OCI-LY7 (cell line): ENCODE measurements at regions not wholly inside any gene's neighbourhood (a gene's known extent, or its start where the extent isn't known, plus 50 kb on each side); places are given as distances from the start of the nearest gene placed in this dataset.

Experiments used
- BruUV-seq: library from RNA; stranded (reverse); fragments of 400-500 nt; replicated peaks from 2 replicates; lab custom pipeline; 2021; lab: Mats Ljungman, UMichigan
- CTCF ChIA-PET: fragments of 300-600 bp; sonication (Branson Sonifier 250); formaldehyde crosslinking; loops from one replicate; lab custom pipeline; 2022; ENCODE audit warnings: antibody characterized with exemption; ENCODE audit not compliant: unreplicated experiment; lab: Charles Lee
- POLR2A ChIA-PET: fragments of 300-600 bp; sonication (Branson Sonifier 250); formaldehyde crosslinking; loops from one replicate; lab custom pipeline; 2022; ENCODE audit warnings: antibody characterized with exemption; lab: Charles Lee
- DNase-seq: peaks from one replicate; pipeline ENCODE4 v3.0.0-alpha.2; 2015; ENCODE audit warnings: low spot score
- H2AFZ ChIP-seq: fragments of 200-600 bp; sonication (generic), shearing (Covaris generic); 2 replicates; pipeline ENCODE4 v1.6.1; 2014; ENCODE audit warnings: mild to moderate bottlenecking, antibody characterized with exemption, low read length, moderate library complexity
- H3K27ac ChIP-seq: fragments of 200-600 bp; sonication (generic); 2 replicates; pipeline ENCODE4 v1.5.1; 2014; ENCODE audit warnings: mixed run types, low read depth, mild to moderate bottlenecking, moderate library complexity, low read length, inconsistent platforms; ENCODE audit not compliant: poor library complexity, severe bottlenecking
- H3K36me3 ChIP-seq: fragments of 200-600 bp; sonication (generic); 2 replicates; pipeline ENCODE4 v1.6.1; 2014; ENCODE audit warnings: mild to moderate bottlenecking, antibody characterized with exemption, low read length, moderate library complexity, mixed read lengths; ENCODE audit not compliant: insufficient read depth
- H3K4me1 ChIP-seq: fragments of 200-600 bp; sonication (generic); 2 replicates; pipeline ENCODE4 v1.5.1; 2014; ENCODE audit warnings: mild to moderate bottlenecking, low read length; ENCODE audit not compliant: insufficient read depth, poor library complexity, severe bottlenecking
- H3K4me2 ChIP-seq: fragments of 200-600 bp; sonication (generic); 2 replicates; pipeline ENCODE4 v1.6.1; 2014; ENCODE audit warnings: mild to moderate bottlenecking, low read length
- H3K4me3 ChIP-seq: fragments of 200-600 bp; sonication (generic); 2 replicates; pipeline ENCODE4 v1.5.1; 2014; ENCODE audit warnings: mild to moderate bottlenecking, low read depth, low read length; ENCODE audit not compliant: poor library complexity, severe bottlenecking
- H3K79me2 ChIP-seq: fragments of 200-600 bp; sonication (generic); 2 replicates; pipeline ENCODE4 v1.6.1; 2016; ENCODE audit warnings: low read depth, mild to moderate bottlenecking, low read length, moderate library complexity, mixed read lengths; ENCODE audit not compliant: insufficient read depth
- H3K9me2 ChIP-seq: fragments of 200-600 bp; sonication (generic); 2 replicates; pipeline ENCODE4 v1.6.1; 2016; ENCODE audit warnings: mild to moderate bottlenecking, low read length, mixed read lengths; ENCODE audit not compliant: insufficient read depth
- H3K9me3 ChIP-seq: fragments of 200-600 bp; sonication (generic); 2 replicates; pipeline ENCODE4 v1.6.1; 2014; ENCODE audit warnings: mild to moderate bottlenecking, mixed run types, low read length, mixed read lengths
- H4K20me1 ChIP-seq: fragments of 200-600 bp; sonication (generic); 2 replicates; pipeline ENCODE4 v1.6.1; 2014; ENCODE audit warnings: mild to moderate bottlenecking, antibody characterized with exemption, low read length, moderate library complexity, mixed read lengths; ENCODE audit not compliant: insufficient read depth
- CTCF ChIP-seq: fragments of 200-600 bp; sonication (generic); conservative IDR thresholded peaks from 2 replicates; pipeline ENCODE4 v1.5.1; 2014; ENCODE audit warnings: mild to moderate bottlenecking, antibody characterized with exemption, low read length, moderate library complexity, mixed read lengths
- EZH2phosphoT487 ChIP-seq: fragments of 200-600 bp; sonication (generic); IDR thresholded peaks from 2 replicates; pipeline ENCODE4 v1.6.1; 2018; ENCODE audit warnings: low read depth, borderline replicate concordance, mild to moderate bottlenecking, mixed run types, antibody characterized with exemption, low read length, moderate library complexity, mixed read lengths
- intact Hi-C: fragments of 100-400 bp; cut with micrococcal nuclease; formaldehyde crosslinking; loops from one replicate; pipeline ENCODE4 v1.10.0; 2022; ENCODE audit not compliant: unreplicated experiment

- Histone ChIP-seq H3K27ac (no peak overlapping the region), H3K4me3 (no peak overlapping the region), H3K4me1 (no peaks in the 10 kb centered on the region), H2AFZ (no peak overlapping the region), H3K79me2 (no peaks in the 10 kb centered on the region), H3K4me2 (no peak overlapping the region), H3K9me3 (no peaks in the 10 kb centered on the region), H3K9me2 (no peaks in the 10 kb centered on the region), H4K20me1 (no peaks in the 10 kb centered on the region), H3K36me3 (no peaks in the 10 kb centered on the region)
- no peak for TF ChIP-seq CTCF
- TF ChIP-seq EZH2phosphoT487: no peak
- no TSS peak for BruUV-seq
- ChIA-PET POLR2A (interaction anchor here (0.5 to 0.9 kb wide), 2 partner anchors 9 to 70 kb away, joined by 3 to 4 read pairs; no protein-coding TSS in a partner anchor), CTCF (no interaction called here)
- no peak for DNase-seq
- intact Hi-C loops: no loop called here
Measured at GRCh38 chr6:22891934-22892333, 322.6 kb downstream of the HDGFL1 start.

GRCh38 chr6:22892452-22892851 is 323.1 kb downstream of the HDGFL1 start:
- Histone ChIP-seq H3K9me2 (no peaks in the 10 kb centered on the region), H4K20me1 (no peaks in the 10 kb centered on the region), H3K79me2 (no peaks in the 10 kb centered on the region), H3K27ac (no peak overlapping the region), H3K36me3 (no peaks in the 10 kb centered on the region), H3K4me1 (no peaks in the 10 kb centered on the region), H2AFZ (no peak overlapping the region), H3K4me3 (no peak overlapping the region), H3K9me3 (no peaks in the 10 kb centered on the region), H3K4me2 (no peak overlapping the region)
- DNase-seq: no peak
- intact Hi-C loops: no loop called here
- no TSS peak for BruUV-seq
- TF ChIP-seq CTCF (no peak), EZH2phosphoT487 (no peak)
- CTCF ChIA-PET: no interaction called here
- POLR2A ChIA-PET: interaction anchor here (0.6 to 0.9 kb wide), 3 partner anchors 9 to 262 kb away, joined by 3 to 4 read pairs (median 4); no protein-coding TSS in a partner anchor

- POLR2A ChIA-PET: no interaction called here
- BruUV-seq: no TSS peak
Measured at GRCh38 chr6:22896696-22897095, 327.3 kb downstream of the HDGFL1 start.

More at GRCh38 chr6:22896696-22897095, 327.3 kb downstream of the HDGFL1 start:
- Histone ChIP-seq H3K4me1 (no peaks in the 10 kb centered on the region), H3K9me2 (no peaks in the 10 kb centered on the region), H3K9me3 (no peaks in the 10 kb centered on the region), H3K36me3 (no peaks in the 10 kb centered on the region), H3K79me2 (no peaks in the 10 kb centered on the region), H3K4me2 (no peak overlapping the region), H3K4me3 (no peak overlapping the region), H2AFZ (no peak overlapping the region), H4K20me1 (no peaks in the 10 kb centered on the region), H3K27ac (no peak overlapping the region)
- intact Hi-C loops: no loop called here
- no peak for DNase-seq
- TF ChIP-seq EZH2phosphoT487 (no peak), CTCF (no peak)
- CTCF ChIA-PET: no interaction called here
